AG08395 (cell line): ENCODE measurements at regions not wholly inside any gene's neighbourhood (a gene's known extent, or its start where the extent isn't known, plus 50 kb on each side); places are given as distances from the start of the nearest gene placed in this dataset.

Experiments
- DNase-seq: peaks from one replicate; pipeline ENCODE4 v3.0.0; 2012; ENCODE audit warnings: mixed read lengths, low spot score

DNA sequence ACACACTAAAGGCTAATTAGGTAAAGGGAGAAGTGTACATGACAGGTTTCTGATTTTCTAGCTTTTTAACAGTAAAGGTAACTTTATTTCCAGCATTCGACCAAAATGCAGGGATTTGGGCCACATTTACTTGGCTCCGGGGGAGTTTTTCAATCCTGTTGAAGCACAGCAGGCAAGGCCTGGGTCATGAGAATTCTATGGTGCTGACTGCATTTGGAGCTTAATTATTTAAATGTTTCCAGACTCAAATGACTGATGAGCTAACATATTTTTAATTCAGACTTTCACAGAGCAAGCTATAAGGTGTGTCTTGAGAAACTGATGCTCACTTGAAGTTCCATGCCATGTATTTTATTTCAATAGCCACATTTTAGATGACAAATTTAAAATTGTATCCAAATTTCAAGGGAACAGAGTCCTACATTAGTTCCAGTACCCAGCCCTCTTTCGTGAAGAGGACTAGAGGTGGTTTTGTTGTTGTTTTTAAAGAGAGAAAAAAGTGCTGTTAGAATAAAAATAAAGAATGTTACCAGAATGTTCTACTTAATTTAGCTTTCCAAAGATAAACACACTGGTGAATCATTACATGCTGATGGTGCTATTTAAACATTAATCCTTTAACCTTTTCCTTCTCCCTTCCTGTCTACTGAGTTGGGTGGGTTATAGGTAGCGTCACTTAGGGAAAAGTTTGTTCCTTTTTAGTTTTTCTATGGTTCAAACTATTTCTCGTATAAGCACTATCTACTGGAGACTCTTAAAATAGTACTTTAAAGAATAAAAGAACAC, 82.3 kb upstream of the PHACTR2 start:
- DNase-seq, result no peak

DNA sequence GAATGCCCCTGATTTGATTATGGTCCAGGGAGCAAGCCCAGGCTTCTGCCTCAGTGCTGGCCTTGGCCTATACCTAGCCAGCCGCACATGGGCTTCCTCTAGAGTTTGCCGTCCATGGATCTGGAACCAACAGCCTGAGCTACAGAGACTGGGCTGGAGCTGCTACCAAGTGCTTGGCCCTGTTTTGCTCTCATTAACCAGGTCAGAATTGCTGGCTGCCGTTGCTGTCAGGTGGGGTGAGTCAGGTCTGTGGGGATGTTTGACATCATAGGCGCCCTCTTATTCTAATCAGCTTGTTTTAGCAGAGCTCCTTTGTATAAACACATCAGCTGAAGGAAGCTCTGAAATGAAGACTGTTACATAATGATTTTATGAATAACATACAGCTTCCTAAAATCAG, 83.1 kb upstream of the PHACTR2 start:
- no peak for DNase-seq

DNA sequence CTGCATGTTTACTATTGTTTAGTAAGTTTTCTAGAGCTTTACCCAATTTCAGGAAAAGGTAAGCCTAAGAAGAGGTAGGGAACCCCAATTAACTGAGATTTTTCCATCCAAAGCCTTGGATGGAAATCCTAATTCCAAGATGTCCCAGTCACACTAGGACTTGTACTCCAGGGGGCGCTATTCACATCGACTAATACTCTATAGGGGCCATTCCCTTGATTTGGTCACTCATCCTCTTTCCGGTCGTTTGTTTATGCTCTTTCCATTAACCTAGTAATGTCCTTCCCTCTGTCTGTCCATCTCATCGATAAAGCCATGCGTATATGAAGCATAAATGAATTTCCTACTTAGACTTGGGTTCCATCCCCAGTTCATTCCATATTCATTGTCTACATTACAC, 80.8 kb upstream of the FUCA2 start:
- no peak for DNase-seq

DNA sequence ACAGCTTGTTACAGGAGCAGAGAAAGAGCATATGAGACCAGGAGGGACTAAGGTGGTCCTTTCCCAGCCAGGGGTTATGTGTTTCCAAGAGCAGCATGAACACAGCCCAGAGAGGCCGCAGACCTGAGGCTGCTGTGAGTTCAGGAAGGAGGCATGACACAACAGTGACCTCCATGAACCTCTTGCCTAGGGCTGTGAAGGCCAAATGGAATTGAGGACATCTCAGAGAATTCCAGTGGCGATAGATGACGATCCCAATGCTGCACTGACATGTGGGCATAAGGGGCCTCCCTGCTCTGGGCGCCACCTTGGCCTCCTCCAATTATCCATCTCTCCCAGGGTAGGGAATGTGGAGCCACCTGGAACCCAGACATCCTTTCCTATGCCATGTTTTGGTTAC, 79.9 kb upstream of the FUCA2 start:
- DNase-seq, result no peak

DNA sequence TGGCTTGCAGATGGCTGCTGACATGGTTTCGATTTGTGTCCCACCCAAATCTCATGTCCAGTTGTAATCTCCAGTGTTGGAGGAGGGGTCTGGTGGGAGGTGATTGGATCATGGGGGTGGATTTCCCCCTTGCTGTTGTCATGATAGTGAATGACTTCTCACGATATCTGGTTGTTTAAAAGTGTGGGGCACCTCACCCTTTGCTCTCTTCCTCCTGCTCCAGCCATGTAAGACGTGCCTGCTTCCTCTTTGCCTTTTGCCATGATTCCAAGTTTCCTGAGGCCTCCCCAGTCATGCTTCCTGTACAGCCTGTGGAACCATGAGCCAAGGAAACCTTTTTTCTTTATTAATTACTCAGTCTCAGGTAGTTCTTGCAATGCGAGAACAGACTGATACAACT, 77.6 kb upstream of the FUCA2 start:
- no peak for DNase-seq

DNA sequence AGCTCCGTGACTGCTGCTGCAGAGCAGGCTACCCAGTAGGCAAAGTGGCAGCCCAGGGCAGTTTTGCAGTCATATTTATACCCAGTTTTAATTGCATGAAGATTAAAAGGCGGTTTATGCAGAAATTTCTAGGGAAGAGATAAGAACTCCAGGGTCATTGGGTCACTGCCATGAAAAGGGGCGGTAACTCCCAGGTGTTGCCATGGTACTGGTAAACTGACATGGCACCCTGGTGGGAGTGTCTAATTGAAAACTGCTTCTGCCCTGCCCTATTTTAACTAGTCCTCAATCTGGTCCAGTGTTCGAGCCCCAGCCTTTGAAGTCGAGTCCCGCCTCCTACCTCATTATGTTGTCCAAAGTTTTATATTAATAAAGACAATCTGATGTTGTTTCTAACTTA, 75.0 kb upstream of the FUCA2 start:
- DNase-seq, result no peak

DNA sequence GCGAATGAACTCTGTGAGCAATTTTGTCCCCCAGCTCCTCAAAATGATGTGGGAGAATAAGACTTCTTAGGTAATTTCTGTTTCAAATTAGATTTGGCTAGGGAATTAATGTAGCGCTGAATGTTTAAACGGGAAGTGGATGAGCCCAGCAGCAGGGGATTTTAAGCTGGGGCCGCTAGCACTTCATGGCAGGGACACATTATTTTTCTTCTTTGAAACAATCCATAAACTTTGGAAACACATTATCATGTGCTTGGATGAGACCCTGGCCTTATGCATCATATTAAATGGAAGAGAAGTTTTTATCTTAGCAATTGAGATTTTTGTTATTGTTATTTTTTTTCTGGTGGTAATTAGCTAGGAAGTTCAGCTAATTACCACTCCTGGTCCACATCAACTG, 74.2 kb upstream of the FUCA2 start:
- DNase-seq, result no peak

DNA sequence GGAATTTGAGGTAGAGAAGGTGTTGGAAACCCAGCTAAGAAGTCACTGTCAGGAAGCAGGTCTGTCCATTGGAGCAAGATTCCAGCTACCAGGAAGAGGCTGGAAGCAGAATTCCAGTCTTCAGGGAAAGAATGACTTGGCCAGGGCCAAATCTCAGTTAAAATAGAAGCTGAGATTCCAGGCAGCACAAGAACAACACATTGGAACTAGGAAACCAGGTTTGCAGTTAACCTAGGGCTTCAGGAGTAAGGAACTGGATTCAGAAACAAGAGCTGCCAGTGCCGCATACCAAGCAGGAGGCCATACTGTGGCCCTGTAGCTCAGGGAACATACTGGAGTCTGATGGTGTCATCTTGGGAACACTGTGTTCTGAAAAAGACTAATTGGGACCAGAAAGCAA, 73.7 kb upstream of the FUCA2 start:
- no peak for DNase-seq

DNA sequence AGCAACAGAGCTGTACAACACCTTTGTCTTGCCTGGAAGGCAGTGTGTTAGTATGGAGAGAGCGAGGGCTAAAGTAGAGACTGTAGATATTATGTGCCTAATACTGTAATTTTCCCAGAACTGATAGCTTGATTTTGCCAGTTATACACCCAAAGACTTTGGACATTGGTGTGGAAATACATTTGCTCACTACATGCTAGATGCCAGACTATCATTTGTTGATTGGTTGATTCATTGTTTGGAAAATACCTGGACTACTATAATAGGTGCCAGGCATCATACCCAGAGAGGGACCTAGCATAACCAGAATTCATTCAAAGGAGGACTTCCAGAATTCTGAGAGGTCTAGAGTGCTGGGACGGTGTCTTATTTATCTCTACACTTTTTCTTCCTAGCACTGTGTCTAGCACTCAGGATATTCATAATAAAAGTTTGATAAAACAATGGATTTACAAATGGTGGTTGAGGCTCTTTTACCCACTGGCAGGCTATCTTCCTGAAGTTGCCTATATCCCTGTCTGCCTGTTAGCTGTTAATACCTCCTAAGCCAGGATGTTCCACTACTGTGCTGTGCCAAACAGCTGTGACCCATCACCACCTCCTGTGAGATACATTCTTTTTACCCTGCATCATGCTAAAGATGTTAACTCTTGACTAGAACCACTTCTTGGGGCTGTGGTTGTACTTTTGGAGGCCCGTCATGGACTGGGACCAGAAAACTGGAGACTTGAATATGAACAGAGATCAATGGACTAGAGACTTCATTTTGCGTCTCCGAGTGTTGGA, 72.2 kb upstream of the FUCA2 start:
- DNase-seq, result peak; percentile 67

DNA sequence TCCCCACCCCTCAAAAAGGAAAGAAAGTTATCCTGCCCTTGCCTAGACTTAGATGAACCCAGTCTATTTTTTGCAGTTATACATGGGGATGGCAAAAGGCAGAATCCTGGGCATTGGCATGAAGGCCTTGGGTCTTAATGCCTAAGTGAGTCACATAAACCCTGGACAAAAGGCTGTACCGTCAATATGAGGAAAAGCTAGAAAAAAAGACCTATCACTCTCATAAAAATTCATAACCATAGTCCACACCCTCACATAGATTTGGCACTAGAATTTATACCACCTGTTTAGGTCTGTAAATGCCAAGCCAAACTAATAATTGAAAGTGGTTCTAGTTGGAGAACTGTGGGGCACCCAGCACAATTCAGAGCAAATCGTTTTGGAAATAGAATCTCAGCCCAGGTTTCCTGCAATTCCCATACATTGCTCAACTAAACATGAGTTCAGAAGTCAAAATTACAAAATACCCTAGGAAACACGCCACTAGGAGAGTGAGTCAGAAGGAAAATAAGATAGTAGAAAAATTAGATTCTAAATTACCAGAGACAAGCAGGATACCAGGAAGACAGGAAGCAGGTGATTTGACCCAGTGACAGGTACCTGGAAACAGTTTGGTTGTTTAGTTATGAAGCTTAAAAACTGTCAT, 70.4 kb upstream of the FUCA2 start:
- no peak for DNase-seq

DNA sequence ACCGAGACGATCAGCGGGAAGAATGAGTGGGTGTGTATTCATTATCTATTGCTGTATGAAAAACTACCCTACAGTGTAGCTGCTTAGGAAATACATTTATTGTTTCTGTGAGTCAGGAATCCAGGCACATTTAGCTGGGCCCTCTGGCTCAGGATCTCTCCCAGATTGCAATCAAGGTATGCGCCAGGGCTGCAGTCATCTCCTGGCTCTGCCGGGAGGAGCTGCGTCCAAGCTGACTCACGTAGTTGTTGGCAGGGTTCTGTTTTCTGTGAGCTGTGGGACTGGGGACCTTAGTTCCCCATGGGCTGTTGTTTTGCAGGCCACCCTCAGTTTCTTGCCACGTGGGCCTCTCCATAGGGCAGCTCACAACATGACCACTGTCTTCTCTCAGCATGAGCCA, 68.2 kb upstream of the FUCA2 start:
- DNase-seq, result peak; percentile 88

DNA sequence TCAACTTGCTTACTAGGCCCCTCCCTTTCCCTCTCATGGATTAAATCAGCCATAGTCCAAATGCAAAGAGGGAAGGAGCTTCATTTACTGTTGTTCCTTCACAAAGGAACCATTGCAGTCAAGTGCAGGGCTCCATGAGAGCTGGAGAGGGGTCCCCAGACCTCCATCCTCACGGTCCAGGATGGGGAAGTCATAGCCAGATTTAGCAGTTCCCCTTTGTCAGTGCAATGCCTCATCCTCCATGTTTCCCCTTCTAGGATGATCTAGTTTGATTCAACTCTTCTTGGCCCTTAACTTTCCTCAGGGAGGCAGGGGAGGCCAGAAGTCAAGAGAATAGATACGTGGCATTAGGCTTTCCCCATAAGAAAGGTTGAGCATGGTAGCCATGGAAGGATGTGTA, 66.5 kb upstream of the FUCA2 start:
- DNase-seq, result no peak

DNA sequence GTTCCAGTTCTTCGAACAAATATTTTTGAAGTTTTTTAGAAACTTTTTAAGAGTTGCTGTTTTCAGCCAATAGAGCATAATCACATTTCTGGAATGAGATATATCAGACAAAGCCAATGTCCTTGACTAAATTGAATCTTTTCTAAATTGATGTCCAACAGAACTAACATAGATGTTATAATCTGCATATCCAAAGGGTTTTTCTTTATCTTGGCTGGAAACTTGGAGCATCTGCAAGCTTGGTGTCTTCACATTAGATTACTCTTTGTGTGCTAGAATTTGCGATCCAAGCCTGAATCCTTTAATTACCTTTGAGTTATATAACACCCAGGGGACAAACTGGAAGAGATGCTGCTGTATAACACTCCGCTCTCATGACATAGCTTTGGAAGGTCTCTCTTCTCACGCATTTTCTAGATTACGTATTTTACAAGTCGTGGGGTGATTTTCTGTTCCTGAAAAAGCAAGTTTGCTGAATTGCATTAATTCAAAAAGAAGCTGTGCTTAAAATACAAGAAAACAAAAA, 64.4 kb upstream of the FUCA2 start:
- DNase-seq, result peak; percentile 35

DNA sequence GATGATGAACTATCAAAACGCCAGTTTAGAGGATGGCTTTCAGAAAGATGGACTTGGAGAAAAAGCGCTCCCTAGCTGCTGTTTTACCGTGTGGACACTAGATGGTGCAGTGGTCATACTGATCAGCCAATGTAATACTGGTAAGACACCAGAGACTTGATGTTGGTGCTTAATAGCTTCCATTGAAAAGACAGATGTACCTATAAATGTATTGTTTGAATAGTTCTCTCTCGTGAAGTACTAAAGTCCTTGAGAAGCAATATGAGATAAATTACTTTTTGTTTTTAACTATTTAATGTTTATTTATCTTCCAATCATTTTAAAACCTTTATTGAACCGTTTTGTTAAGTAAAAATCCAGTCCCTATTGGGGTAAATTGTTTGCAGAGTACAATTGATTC, 63.9 kb upstream of the FUCA2 start:
- DNase-seq, result peak; percentile 79

DNA sequence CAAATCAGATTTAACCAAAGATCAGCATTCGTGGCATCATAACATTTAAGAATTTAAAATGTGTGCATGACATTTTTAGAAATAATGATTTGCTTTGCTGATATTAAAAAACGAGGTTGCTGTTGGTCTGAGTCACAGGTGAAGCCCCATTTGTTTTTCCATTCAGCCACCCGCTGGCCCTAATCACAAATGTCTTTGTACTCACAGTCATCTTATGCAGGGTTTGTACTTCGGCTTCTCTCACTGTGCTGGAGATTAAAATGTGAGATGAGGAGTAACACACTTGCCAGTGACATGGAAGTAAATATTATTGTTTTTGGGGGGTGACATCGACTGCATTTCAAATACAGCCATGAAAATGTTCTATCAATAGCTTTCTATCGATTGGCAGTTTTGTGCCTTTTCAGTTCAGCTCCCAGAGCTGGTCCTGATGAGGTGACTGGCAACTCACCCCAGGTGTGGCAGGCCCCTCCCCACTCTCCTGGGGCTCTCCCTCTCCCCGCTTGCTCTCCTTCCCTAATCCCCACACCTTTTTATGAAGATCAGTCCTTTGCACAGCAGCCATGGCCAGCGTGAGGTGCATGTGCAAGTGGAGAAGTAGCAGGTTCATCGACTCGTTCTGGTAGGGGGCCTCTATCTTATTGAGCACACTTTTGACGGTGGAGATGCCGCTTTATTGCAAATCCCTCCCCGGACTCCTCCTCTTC, 58.8 kb upstream of the FUCA2 start:
- DNase-seq, result no peak

DNA sequence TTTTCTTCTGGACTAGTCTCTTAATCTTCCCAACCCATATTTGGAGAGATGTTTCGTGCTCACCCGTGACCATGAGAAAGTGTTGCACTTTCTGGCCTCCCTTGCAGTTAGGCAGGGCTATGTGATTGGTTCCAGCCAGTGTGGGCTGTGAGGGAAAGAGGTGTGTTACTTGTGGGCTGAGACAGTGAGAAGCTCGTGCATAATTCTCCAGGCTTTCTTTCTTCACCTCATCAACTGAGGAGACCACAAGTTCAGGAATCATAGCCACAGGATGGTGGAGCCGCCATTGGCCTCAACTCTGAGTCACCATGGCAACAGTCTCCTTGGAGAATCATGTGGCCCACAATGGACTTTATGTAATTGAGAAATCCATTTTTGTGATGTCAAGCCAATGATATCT, 57.5 kb upstream of the FUCA2 start:
- DNase-seq, result peak; percentile 61

DNA sequence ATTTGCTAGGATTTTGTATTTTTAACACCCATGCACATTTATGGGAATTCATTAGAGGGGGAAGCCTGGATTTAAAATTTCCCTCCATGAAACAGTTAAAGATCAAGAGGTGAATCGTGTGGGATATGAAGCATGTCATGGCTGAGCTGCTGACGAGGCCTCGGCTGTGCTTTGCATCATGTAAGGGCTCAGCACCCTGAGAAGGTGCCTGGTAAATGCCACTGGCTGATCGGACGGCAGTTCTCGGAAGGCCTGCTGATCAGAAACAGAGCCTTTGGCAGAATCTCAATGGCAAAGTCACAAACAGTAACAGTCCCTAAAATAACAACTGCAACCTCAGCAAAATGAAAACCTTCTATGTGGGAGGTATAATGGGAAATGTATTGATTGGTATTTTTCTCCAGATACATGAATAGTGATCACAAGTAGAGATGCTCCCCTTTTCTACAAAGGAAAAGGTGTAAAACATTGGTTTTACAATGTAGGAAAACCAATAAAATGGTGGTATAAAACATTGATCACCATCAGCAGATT, 53.0 kb upstream of the FUCA2 start:
- no peak for DNase-seq

DNA sequence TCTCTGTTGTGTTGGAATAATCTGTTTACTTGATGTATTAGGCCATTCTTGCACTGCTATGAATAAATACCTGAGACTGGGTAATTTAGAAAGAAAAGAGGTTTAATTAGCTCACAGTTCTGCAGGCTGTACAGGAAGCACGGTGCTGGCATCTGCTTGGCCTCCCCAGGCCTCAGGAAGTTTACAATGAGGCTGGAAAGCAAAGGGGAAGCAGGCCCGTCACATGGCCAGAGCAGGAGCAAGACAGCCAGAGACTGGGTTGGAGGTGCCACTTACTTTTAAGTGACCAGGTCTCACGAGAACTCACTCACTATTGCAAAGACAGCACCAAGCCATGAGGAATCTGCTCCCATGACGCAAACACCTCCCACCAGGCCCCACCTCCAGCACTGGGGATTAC, 50.6 kb upstream of the FUCA2 start:
- DNase-seq, result no peak
